Sigmoid colon (tissue), 4 donors: ENCODE measurements at regions not wholly inside any gene's neighbourhood (a gene's known extent, or its start where the extent isn't known, plus 50 kb on each side); places are given as distances from the start of the nearest gene placed in this dataset.

ENCODE experiments used
- EP300 ChIP-seq, 4 donors: sonication (generic); formaldehyde crosslinking; IDR thresholded peaks; one replicate each; pipeline ENCODE4 v1.6.1; 2017; ENCODE audit warnings: antibody characterized with exemption in 4 of 4
- POLR2A ChIP-seq, 2 donors: fragments of 450-650 bp; IDR thresholded peaks; one replicate each; pipeline ENCODE4 v1.6.1; 2016; ENCODE audit warnings: antibody characterized with exemption in 2 of 2, mild to moderate bottlenecking in 2 of 2, moderate library complexity in 2 of 2
- TF ChIP-seq, protein P1 (sequence below), 4 experiments: fragments of 450-650 bp in 3 of 4; fragments of 200-600 bp in 1 of 4; IDR thresholded peaks; one replicate each; pipeline ENCODE4 v1.5.1; 2016 to 2019; ENCODE audit warnings: antibody characterized with exemption in 4 of 4, mild to moderate bottlenecking in 3 of 4, moderate library complexity in 2 of 4

- TF ChIP-seq, protein P1, sequence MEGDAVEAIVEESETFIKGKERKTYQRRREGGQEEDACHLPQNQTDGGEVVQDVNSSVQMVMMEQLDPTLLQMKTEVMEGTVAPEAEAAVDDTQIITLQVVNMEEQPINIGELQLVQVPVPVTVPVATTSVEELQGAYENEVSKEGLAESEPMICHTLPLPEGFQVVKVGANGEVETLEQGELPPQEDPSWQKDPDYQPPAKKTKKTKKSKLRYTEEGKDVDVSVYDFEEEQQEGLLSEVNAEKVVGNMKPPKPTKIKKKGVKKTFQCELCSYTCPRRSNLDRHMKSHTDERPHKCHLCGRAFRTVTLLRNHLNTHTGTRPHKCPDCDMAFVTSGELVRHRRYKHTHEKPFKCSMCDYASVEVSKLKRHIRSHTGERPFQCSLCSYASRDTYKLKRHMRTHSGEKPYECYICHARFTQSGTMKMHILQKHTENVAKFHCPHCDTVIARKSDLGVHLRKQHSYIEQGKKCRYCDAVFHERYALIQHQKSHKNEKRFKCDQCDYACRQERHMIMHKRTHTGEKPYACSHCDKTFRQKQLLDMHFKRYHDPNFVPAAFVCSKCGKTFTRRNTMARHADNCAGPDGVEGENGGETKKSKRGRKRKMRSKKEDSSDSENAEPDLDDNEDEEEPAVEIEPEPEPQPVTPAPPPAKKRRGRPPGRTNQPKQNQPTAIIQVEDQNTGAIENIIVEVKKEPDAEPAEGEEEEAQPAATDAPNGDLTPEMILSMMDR (IDR thresholded peaks at IDR 0.05) = no peak
- no peak for TF ChIP-seq POLR2A (IDR thresholded peaks at IDR 0.05)
- TF ChIP-seq EP300 (IDR thresholded peaks at IDR 0.05) = no peak
Observed at GRCh38 chr10:101290431-101290830, 61.2 kb upstream of the LBX1 start.
